Tibial nerve (tissue), 4 donors: ENCODE measurements at regions not wholly inside any gene's neighbourhood (a gene's known extent, or its start where the extent isn't known, plus 50 kb on each side); places are given as distances from the start of the nearest gene placed in this dataset.
"Not testable (repeated sequence)": the region's sequence is repeated elsewhere in the genome, so short reads cannot be mapped to it uniquely, and the experiment has no call there.

Source experiments
- CTCF ChIP-seq, 5 experiments: fragments of 200-600 bp in 3 of 5; fragments of 450-650 bp in 2 of 5; sonication (generic) in 3 of 5; IDR thresholded peaks; one replicate each; pipeline ENCODE4 v1.5.1; 2016 to 2019; ENCODE audit warnings: antibody characterized with exemption in 5 of 5, mild to moderate bottlenecking in 3 of 5, moderate library complexity in 2 of 5
- EP300 ChIP-seq, 2 donors: sonication (generic); formaldehyde crosslinking; IDR thresholded peaks; one replicate each; pipeline ENCODE4 v1.6.1; 2017; ENCODE audit warnings: antibody characterized with exemption in 2 of 2, mild to moderate bottlenecking in 1 of 2
- POLR2A ChIP-seq, 2 donors: fragments of 450-650 bp; IDR thresholded peaks; one replicate each; pipeline ENCODE4 v1.6.1; 2017; ENCODE audit warnings: antibody characterized with exemption in 2 of 2, mild to moderate bottlenecking in 2 of 2, moderate library complexity in 2 of 2

GRCh38 chr9:64014386-64015091 lies 1270.5 kb downstream of the FOXD4L5 start:
- TF ChIP-seq CTCF, POLR2A, EP300 (IDR thresholded peaks at IDR 0.05): not testable (repeated sequence)
